Hepatocyte (in vitro differentiated cells): ENCODE measurements at regions not wholly inside any gene's neighbourhood (a gene's known extent, or its start where the extent isn't known, plus 50 kb on each side); places are given as distances from the start of the nearest gene placed in this dataset.

Experiments used
- EZH2 ChIP-seq: fragments of 200-600 bp; sonication (generic); IDR thresholded peaks from 2 replicates; pipeline ENCODE4 v1.6.1; 2016; ENCODE audit warnings: antibody characterized with exemption, mild to moderate bottlenecking, borderline replicate concordance
- EZH2phosphoT487 ChIP-seq: fragments of 200-600 bp; sonication (generic); IDR thresholded peaks from one replicate; pipeline ENCODE4 v1.6.1; 2018; ENCODE audit warnings: antibody characterized with exemption, mild to moderate bottlenecking, low read depth, moderate library complexity; ENCODE audit not compliant: unreplicated experiment, severe bottlenecking
- TF ChIP-seq, protein P1 (sequence below): fragments of 200-600 bp; sonication (generic); IDR thresholded peaks from 2 replicates; pipeline ENCODE4 v1.5.1; 2016; ENCODE audit warnings: antibody characterized with exemption, mild to moderate bottlenecking; ENCODE audit not compliant: poor library complexity

GRCh38 chr22:22112533-22113294 lies 130.1 kb upstream of the TOP3B start:
- TF ChIP-seq, protein P1, sequence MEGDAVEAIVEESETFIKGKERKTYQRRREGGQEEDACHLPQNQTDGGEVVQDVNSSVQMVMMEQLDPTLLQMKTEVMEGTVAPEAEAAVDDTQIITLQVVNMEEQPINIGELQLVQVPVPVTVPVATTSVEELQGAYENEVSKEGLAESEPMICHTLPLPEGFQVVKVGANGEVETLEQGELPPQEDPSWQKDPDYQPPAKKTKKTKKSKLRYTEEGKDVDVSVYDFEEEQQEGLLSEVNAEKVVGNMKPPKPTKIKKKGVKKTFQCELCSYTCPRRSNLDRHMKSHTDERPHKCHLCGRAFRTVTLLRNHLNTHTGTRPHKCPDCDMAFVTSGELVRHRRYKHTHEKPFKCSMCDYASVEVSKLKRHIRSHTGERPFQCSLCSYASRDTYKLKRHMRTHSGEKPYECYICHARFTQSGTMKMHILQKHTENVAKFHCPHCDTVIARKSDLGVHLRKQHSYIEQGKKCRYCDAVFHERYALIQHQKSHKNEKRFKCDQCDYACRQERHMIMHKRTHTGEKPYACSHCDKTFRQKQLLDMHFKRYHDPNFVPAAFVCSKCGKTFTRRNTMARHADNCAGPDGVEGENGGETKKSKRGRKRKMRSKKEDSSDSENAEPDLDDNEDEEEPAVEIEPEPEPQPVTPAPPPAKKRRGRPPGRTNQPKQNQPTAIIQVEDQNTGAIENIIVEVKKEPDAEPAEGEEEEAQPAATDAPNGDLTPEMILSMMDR, result no peak
- TF ChIP-seq EZH2 (no peak), EZH2phosphoT487 (no peak)
